ENCODE measurements at regions not wholly inside any gene's neighbourhood (a gene's known extent, or its start where the extent isn't known, plus 50 kb on each side); places are given as distances from the start of the nearest gene placed in this dataset.

- TF ChIP-seq, protein P1, sequence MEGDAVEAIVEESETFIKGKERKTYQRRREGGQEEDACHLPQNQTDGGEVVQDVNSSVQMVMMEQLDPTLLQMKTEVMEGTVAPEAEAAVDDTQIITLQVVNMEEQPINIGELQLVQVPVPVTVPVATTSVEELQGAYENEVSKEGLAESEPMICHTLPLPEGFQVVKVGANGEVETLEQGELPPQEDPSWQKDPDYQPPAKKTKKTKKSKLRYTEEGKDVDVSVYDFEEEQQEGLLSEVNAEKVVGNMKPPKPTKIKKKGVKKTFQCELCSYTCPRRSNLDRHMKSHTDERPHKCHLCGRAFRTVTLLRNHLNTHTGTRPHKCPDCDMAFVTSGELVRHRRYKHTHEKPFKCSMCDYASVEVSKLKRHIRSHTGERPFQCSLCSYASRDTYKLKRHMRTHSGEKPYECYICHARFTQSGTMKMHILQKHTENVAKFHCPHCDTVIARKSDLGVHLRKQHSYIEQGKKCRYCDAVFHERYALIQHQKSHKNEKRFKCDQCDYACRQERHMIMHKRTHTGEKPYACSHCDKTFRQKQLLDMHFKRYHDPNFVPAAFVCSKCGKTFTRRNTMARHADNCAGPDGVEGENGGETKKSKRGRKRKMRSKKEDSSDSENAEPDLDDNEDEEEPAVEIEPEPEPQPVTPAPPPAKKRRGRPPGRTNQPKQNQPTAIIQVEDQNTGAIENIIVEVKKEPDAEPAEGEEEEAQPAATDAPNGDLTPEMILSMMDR (conservative IDR thresholded peaks at IDR 0.05 in 1 of 2, IDR thresholded peaks at IDR 0.05 in 1 of 2; ENCODE audit: low read depth in 1 of 2, low read length in 2 of 2): no peak
- no peak for TF ChIP-seq EZH2 (IDR thresholded peaks at IDR 0.05; ENCODE audit: low read length, missing control alignments)
These were observed 385.1 kb downstream of the ZNF536 start for GRCh38 chr19:30757104-30757836.

Measured in fibroblast of lung (primary cell).